Retinal pigment epithelial cell (primary cell): ENCODE measurements at regions not wholly inside any gene's neighbourhood (a gene's known extent, or its start where the extent isn't known, plus 50 kb on each side); places are given as distances from the start of the nearest gene placed in this dataset.

Experiments
- DNase-seq: peaks from one replicate; pipeline ENCODE4 v3.0.0-alpha.2; 2010; ENCODE audit warnings: low read depth
- H3K4me3 ChIP-seq: 2 replicates; pipeline ENCODE4 v1.5.1; 2011; ENCODE audit warnings: mild to moderate bottlenecking, low read length, control low read depth, moderate library complexity
- TF ChIP-seq, protein P1 (sequence below): conservative IDR thresholded peaks from 2 replicates; pipeline ENCODE4 v1.5.1; 2011; ENCODE audit warnings: low read depth, low read length, control low read depth, inconsistent platforms

DNA sequence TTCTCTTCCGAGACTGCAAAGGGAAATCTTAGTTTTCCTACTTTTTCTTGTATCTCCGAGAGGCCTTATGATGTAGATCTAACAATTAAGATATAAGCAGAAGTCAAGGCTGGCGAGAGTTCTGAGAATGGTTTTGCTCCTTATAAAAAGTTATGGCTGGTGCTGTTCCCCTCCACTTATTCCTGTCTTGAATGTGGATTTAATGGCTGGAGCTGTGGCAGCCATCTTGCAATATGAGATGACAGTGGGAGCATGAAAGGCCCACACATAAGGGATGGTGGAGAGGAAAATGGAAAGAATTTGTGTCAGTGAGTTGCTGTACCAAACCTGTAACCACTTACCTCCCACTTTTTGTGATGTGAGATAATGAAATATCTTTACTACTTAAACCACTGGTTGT lies 124.6 kb upstream of the SLC22A23 start:
- no peak for DNase-seq
- TF ChIP-seq, protein P1, sequence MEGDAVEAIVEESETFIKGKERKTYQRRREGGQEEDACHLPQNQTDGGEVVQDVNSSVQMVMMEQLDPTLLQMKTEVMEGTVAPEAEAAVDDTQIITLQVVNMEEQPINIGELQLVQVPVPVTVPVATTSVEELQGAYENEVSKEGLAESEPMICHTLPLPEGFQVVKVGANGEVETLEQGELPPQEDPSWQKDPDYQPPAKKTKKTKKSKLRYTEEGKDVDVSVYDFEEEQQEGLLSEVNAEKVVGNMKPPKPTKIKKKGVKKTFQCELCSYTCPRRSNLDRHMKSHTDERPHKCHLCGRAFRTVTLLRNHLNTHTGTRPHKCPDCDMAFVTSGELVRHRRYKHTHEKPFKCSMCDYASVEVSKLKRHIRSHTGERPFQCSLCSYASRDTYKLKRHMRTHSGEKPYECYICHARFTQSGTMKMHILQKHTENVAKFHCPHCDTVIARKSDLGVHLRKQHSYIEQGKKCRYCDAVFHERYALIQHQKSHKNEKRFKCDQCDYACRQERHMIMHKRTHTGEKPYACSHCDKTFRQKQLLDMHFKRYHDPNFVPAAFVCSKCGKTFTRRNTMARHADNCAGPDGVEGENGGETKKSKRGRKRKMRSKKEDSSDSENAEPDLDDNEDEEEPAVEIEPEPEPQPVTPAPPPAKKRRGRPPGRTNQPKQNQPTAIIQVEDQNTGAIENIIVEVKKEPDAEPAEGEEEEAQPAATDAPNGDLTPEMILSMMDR, result no peak
- no peak overlapping the region for H3K4me3 ChIP-seq

DNA sequence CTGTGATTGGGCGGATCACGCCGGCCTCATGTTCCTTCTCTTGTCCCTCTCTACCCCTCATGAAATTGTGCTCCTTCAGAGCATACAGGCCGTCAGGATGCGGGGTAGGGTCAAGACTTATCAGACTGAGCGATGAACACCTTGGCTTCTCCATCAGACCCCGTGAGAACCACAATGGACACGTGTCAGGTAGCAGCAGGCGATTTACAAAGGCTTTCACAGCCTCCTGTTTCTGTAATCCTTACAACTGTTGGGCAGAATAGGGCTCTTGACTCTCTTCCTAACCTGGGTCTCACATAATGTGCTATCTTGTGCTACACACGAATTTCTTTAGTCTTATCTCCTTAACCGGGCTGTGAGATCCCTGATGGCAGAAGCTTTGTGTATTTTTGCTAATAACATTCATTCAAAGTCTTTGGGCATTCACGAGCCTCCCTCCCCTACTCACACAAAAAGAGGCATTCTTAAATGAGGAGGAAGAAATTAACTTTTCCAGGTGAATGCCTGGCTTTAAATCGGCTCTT lies 122.9 kb upstream of the SLC22A23 start:
- TF ChIP-seq, protein P1, result no peak
- DNase-seq, result no peak
- H3K4me3 ChIP-seq, result no peak overlapping the region

DNA sequence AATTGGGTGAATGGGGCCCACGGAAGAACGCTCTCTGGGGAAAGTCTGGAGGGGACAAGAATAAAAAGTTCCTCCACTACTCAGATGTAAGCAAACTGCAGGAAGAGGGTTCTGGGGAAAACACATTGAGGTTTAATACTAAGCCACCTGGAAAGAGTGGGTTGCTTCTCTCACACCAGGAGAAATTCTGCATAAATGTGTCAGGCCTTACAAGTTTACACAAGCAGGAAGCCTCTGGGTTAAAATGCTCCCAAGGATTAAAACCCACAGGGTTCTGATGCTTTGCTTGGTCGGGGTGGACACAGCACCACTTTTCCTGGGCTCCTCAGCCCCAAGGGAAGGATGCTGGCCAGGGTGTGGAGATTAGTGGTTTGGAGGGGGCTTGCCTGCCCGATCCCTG lies 122.1 kb upstream of the SLC22A23 start:
- no peak overlapping the region for H3K4me3 ChIP-seq
- DNase-seq, result no peak
- TF ChIP-seq, protein P1, result no peak

DNA sequence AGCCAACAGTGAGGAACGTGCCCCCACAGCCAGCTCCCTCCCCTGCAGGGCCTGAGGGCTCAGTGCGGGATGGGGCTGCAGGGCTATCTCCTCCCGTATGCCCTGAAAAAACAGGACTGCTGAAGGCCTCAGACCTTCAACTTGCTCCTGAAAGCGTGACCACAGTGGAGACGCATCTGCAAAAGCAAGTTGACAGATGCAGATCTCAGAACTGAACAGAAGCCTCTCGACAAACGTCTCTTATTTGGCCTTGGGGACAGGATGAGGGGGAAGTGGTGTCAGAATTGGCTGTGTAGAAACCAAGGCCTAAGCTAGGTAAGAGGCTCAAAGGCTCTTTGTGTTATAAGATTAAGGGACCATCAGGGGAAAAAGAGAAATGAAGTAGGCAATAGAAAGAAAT lies 120.7 kb upstream of the SLC22A23 start:
- no peak overlapping the region for H3K4me3 ChIP-seq
- DNase-seq, result no peak
- TF ChIP-seq, protein P1, result no peak

DNA sequence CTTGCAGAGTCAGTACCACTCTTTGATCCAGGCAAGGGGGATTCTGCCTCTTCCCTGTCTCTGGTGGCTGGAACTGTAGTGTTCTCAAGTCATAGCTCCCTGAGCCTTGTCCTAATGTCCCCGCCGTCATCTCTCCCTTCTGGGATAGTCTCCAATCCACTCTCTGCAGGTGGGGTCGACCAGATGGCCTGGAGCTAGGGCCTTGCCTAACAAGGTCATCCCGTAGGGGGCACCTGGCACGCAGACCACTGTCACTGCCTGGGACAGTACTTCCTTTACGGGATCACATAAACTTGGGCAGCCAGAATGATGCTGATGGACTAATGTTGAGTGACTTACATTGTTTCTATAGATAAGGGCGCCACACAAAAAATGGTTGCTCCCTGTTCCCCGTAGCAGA lies 118.9 kb upstream of the SLC22A23 start:
- no peak overlapping the region for H3K4me3 ChIP-seq
- no peak for DNase-seq
- TF ChIP-seq, protein P1, result no peak

DNA sequence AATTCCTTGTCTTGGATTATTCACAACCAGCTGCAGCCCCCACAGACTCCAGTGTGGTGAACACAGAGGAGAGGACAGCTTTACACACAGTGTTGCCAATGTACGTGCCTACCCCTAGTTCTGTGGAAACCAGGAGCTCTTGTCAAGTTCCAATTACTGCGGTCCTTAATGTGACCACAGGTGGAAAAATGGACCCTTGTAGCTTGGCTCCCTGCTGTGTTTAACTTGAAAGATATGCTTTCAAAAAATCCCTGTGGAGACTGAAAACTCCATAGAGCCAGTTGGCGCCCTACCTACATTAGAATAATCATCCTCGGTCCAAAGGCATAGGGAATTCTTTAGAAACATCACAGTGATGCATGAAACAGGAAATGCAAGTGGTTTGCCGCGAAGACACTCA lies 118.3 kb upstream of the SLC22A23 start:
- TF ChIP-seq, protein P1, result no peak

DNA sequence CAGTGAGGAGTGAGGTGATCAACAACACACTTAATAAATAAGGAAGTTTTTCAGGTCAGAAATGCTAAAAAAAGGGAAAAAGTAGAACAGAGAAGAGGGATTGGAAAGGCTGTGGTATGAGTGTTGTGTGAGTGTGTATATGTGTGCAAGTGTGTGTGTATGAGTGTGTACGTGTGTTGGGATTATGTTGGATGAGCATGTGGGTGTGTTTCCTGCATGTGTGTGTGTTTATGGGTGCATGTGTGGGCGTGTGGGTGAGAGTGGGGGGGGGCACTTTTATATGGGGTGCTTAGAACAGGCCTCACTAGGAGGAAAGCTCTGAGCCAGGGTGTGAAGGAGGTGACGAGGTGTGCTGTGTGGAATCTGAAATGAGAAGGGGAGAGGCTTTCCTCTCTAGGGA lies 116.8 kb upstream of the SLC22A23 start:
- TF ChIP-seq, protein P1, result no peak

More for the DNA sequence above, 118.3 kb upstream of the SLC22A23 start:
- DNase-seq, result no peak
- no peak overlapping the region for H3K4me3 ChIP-seq

More for the DNA sequence above, 116.8 kb upstream of the SLC22A23 start:
- H3K4me3 ChIP-seq, result no peak overlapping the region
- DNase-seq, result no peak
